ENCODE measurements at regions not wholly inside any gene's neighbourhood (a gene's known extent, or its start where the extent isn't known, plus 50 kb on each side); places are given as distances from the start of the nearest gene placed in this dataset.
A peak's percentile ranks its signal among the peaks of the same experiment; 100 is the strongest.

GRCh38 chr14:53613404-53614253, 343.0 kb downstream of the BMP4 start:
- DNase-seq, result no peak

GRCh38 chr14:53610947-53611346, 345.7 kb downstream of the BMP4 start:
- no peak for DNase-seq

- no peak for DNase-seq
These were observed 347.6 kb downstream of the BMP4 start for GRCh38 chr14:53609009-53609408.

- DNase-seq, result no peak
These were observed 348.3 kb downstream of the BMP4 start for GRCh38 chr14:53608369-53608768.

- no peak for DNase-seq
These were observed 350.4 kb downstream of the BMP4 start for GRCh38 chr14:53606203-53606602.

- DNase-seq, result no peak
These were observed 351.1 kb downstream of the BMP4 start for GRCh38 chr14:53605562-53605961.

- DNase-seq, result no peak
These were observed 352.6 kb downstream of the BMP4 start for GRCh38 chr14:53603994-53604393.

- no peak for DNase-seq
These were observed 355.2 kb downstream of the BMP4 start for GRCh38 chr14:53601409-53601808.

- DNase-seq, result peak in 1 of 3 donors; percentile 17
These were observed 357.2 kb downstream of the BMP4 start for GRCh38 chr14:53599221-53599945.

GRCh38 chr14:53596853-53597525, 359.6 kb downstream of the BMP4 start:
- peak; percentile 38 to 73 (median 44) for DNase-seq

- DNase-seq, result no peak
These were observed 364.8 kb downstream of the BMP4 start for GRCh38 chr14:53591816-53592215.

- DNase-seq, result no peak
These were observed 375.1 kb downstream of the BMP4 start for GRCh38 chr14:53581504-53581903.

GRCh38 chr14:53571641-53572328, 384.8 kb downstream of the BMP4 start:
- DNase-seq, result peak; percentile 74 to 90 (median 78)

- no peak for DNase-seq
These were observed 385.9 kb downstream of the BMP4 start for GRCh38 chr14:53570411-53571387.

- DNase-seq, result no peak
These were observed 387.2 kb downstream of the BMP4 start for GRCh38 chr14:53569446-53569845.

- DNase-seq, result no peak
These were observed 389.3 kb downstream of the BMP4 start for GRCh38 chr14:53567236-53567780.

- no peak for DNase-seq
These were observed 391.8 kb downstream of the BMP4 start for GRCh38 chr14:53564870-53565269.

- no peak for DNase-seq
These were observed 393.0 kb downstream of the BMP4 start for GRCh38 chr14:53563628-53564027.

GRCh38 chr14:53553221-53553620, 400.1 kb upstream of the DDHD1 start:
- no peak for DNase-seq

GRCh38 chr14:53551862-53552261, 398.7 kb upstream of the DDHD1 start:
- DNase-seq, result no peak
